Transverse colon (tissue), 4 donors: ENCODE measurements at regions not wholly inside any gene's neighbourhood (a gene's known extent, or its start where the extent isn't known, plus 50 kb on each side); places are given as distances from the start of the nearest gene placed in this dataset.

ENCODE experiments used
- POLR2A ChIP-seq: fragments of 450-650 bp; IDR thresholded peaks from one replicate; pipeline ENCODE4 v1.6.1; 2016; ENCODE audit warnings: antibody characterized with exemption, mild to moderate bottlenecking, moderate library complexity
- POLR2AphosphoS5 ChIP-seq, 3 donors: sonication (generic); formaldehyde crosslinking; IDR thresholded peaks; one replicate each; pipeline ENCODE4 v1.6.1; 2016; ENCODE audit warnings: antibody characterized with exemption in 3 of 3
- TF ChIP-seq, protein P1 (sequence below), 5 experiments: fragments of 200-600 bp in 3 of 5; fragments of 450-650 bp in 2 of 5; sonication (generic) in 3 of 5; IDR thresholded peaks; 1 replicate in 2 of 5; 2 replicates in 3 of 5; pipeline ENCODE4 v1.5.1; 2016 to 2017; ENCODE audit warnings: antibody characterized with exemption in 5 of 5, inconsistent platforms in 3 of 5, mild to moderate bottlenecking in 2 of 5, moderate library complexity in 1 of 5

GRCh38 chr9:75213765-75214164 is 125.5 kb downstream of the OSTF1 start:
- TF ChIP-seq POLR2A: no peak
- TF ChIP-seq, protein P1, sequence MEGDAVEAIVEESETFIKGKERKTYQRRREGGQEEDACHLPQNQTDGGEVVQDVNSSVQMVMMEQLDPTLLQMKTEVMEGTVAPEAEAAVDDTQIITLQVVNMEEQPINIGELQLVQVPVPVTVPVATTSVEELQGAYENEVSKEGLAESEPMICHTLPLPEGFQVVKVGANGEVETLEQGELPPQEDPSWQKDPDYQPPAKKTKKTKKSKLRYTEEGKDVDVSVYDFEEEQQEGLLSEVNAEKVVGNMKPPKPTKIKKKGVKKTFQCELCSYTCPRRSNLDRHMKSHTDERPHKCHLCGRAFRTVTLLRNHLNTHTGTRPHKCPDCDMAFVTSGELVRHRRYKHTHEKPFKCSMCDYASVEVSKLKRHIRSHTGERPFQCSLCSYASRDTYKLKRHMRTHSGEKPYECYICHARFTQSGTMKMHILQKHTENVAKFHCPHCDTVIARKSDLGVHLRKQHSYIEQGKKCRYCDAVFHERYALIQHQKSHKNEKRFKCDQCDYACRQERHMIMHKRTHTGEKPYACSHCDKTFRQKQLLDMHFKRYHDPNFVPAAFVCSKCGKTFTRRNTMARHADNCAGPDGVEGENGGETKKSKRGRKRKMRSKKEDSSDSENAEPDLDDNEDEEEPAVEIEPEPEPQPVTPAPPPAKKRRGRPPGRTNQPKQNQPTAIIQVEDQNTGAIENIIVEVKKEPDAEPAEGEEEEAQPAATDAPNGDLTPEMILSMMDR (IDR thresholded peaks at IDR 0.05): no peak
- no peak for TF ChIP-seq POLR2AphosphoS5 (IDR thresholded peaks at IDR 0.05)
